HG02970 (cell line): ENCODE measurements at regions not wholly inside any gene's neighbourhood (a gene's known extent, or its start where the extent isn't known, plus 50 kb on each side); places are given as distances from the start of the nearest gene placed in this dataset.

ENCODE experiments used
- ATAC-seq: cut with Tn5 transposase; IDR thresholded peaks from one replicate; pipeline ENCODE4 v1.9.1; 2021; ENCODE audit warnings: mild to moderate bottlenecking, moderate library complexity, moderate number of reproducible peaks; ENCODE audit not compliant: unreplicated experiment, low FRiP score

DNA sequence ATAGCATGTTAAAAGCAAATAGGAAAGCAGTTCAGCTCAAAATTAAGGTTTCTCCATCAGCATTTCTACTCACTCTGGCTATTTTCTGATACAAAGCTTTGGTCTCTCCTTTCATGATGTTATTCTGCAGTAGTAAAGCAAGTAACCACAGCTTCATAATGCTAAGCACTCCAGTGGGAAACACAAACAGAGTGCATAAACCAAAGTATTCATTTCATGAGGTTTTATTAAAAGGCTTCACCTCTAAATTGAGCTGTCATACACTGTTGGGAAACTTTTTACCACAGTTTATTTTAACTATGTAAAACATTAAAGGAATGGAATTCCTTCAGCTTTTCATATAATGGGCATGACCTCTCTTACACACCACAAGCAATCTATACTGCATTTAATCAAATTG lies 157.9 kb upstream of the LMO3 start:
- no peak for ATAC-seq

DNA sequence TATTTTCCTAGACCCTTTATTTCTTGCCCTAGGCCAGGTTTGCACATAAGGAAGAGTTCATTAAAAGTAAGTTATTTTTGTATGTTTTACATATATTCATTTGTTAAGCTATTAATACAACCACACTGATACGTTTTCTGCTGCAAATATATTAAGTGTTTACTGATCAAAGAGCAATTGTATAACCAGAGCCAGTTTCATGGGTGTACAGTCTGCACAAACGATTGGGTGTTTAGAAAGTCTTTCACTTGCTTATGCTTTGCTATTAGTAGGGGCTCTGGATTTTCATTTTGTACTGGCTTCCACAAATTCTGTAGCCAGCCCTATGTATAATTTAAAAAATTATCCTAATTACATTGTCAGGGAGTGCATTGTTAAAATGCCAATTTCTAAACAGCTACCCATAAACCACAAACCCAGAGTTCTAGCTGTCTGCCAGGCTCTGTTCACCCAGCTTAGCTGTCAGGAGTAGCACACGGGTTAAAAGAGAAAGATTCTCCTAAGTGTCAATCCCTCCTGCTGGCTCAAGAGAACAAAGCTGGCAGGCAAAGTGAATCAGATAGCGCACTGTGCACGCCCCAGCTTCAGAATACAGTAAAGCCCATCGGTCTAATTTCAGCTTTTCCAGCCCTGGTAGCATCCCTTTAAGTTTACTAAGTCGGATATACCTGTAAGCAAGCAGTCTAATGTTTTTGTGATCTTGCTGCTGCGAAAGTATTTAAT lies 151.0 kb upstream of the LMO3 start:
- no peak for ATAC-seq

DNA sequence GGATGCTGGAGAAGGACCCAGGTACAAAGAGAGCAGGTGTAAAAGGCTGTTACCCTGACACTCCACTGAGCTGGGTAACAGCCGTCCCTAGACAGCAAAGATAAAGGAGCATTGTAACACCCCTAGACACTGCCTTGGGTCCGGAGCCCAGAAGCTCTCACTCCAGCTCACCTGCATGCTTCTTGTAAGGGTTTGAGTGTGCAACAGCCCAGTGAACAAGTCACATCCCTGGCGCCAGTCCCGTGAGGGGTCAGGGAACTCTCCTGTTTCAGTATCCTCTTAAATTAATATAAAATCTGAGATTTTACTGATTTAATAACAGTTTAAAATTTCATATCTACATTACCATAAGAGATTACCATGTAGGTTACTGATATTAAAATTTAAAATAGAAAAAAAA lies 124.8 kb upstream of the LMO3 start:
- no peak for ATAC-seq

GRCh38 chr12:16726879-16727278 lies 120.9 kb upstream of the LMO3 start:
- no peak for ATAC-seq

DNA sequence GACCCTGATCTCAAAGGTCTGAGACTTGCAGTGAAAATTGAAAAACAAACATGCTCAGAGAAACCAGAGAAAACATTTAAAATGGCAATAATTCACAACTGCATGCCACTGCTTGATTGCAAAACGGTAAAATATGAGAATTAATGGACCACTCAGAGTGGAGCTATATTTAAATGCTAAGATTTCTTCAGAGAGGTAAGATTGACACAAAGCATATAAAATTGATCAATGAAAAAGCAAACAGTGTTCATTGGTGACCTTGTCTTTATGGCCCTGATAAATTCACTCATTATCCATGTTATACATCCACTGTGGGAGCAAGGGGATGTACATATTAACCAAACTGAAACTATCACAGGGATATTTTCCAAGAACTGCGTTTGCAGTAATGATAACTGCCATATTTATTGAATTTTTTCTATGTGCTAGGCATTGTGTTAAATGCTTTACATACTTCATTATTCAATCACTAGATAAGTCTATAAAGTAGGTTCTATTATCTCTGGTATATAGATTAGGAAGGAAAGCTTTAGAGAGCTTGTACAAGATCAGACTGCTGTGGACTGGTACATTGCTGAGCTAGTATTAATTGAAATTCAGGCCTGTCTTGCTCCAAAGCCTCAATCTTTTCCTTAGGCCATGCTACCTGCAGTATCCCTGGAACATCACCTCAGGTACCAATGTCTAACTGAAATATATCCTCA lies 113.9 kb upstream of the LMO3 start:
- no peak for ATAC-seq

DNA sequence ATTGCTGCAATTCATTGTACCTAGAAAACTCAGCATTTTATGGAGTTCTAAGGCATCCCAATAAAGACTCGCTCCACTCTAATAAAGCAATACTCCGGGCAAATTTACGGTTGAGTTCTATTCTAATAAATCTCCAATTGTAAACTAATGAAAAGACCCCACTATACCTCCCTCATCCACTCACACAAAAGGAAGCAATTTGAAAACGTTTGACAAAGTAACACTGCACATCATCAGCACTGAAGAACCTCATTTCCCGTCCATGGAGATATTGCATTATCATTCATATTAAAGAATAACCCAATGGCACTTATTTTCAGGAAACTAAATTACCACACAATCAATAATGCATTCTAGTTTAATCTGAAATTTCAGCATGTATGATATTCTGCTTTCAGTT lies 111.0 kb upstream of the LMO3 start:
- no peak for ATAC-seq

- ATAC-seq: no peak
Measured at GRCh38 chr12:16692099-16692498, 86.1 kb upstream of the LMO3 start.

DNA sequence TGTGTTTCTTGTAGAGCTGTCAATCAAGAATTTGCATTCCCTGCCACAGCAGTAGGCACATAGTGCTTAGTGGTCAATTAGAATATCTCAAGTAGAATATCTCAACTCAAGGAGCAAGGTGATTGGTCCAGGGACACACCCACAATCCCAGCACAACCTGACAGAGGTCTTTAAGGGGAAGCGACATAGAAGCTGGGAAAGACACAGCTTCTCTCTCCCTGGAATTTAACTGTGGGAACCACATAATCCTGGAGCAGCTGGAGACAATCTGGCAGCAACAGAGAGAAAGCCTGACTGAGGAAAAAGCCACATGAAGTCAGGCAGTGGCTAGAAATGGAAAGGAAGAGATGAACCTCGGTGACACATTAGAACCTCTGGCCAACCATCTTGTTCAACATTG lies 85.7 kb upstream of the LMO3 start:
- no peak for ATAC-seq

GRCh38 chr12:16688200-16688599 lies 82.2 kb upstream of the LMO3 start:
- no peak for ATAC-seq

GRCh38 chr12:16685107-16685506 lies 79.1 kb upstream of the LMO3 start:
- no peak for ATAC-seq

DNA sequence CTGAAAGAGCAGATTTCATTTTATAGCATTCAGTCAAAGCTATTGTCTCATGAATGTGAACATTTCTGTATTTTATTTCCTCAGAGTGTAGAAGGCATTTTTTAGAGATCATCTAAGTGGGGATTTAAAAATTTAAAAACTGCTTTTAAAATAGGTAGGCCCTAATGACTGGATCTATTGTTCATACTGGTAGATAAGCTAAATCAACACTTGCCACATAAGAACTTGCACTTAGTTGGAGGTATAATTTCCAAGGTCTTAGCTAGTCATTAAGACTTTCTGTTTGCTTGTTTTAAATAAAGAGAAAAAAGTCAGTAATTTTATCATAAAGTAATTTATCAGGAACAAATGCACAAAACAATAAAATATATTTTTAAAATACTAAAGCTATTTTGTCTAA lies 75.2 kb upstream of the LMO3 start:
- no peak for ATAC-seq

- no peak for ATAC-seq
Measured at GRCh38 chr12:16675438-16675837, 69.5 kb upstream of the LMO3 start.

- ATAC-seq: no peak
Measured at GRCh38 chr12:16674885-16675284, 68.9 kb upstream of the LMO3 start.

GRCh38 chr12:16670456-16671050 lies 64.6 kb upstream of the LMO3 start:
- no peak for ATAC-seq

GRCh38 chr12:16669756-16670155 lies 63.8 kb upstream of the LMO3 start:
- ATAC-seq: no peak

DNA sequence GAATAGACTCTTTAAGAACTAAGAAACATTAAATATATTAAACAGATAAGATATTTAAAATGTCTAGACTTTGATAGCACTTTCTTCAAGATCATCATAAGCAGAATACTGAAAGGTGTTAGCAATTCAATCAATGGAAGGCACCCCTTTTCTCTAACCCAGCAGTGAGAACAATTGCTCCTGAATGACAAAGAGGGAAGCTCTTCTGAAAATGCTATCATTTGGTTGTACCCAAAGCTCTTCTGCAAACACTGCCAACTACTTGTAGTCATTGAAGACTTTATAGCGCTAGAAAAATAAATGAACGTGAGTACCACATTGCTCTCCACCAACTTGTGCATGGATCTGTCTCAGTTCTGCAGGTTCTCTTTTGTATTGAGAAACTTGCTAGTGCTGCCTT lies 62.2 kb upstream of the LMO3 start:
- ATAC-seq: no peak

- no peak for ATAC-seq
Measured at GRCh38 chr12:16658699-16659098, 52.7 kb upstream of the LMO3 start.
